Gastroesophageal sphincter (tissue), 3 donors: ENCODE measurements at regions not wholly inside any gene's neighbourhood (a gene's known extent, or its start where the extent isn't known, plus 50 kb on each side); places are given as distances from the start of the nearest gene placed in this dataset.

Source experiments
- CTCF ChIP-seq, 4 experiments: fragments of 200-600 bp in 2 of 4; fragments of 450-650 bp in 2 of 4; sonication (generic) in 1 of 4; IDR thresholded peaks; one replicate each; pipeline ENCODE4 v1.5.1; 2017 to 2019; ENCODE audit warnings: antibody characterized with exemption in 4 of 4, mild to moderate bottlenecking in 2 of 4, moderate library complexity in 2 of 4
- POLR2AphosphoS5 ChIP-seq: sonication (generic); formaldehyde crosslinking; IDR thresholded peaks from one replicate; pipeline ENCODE4 v1.6.1; 2017; ENCODE audit warnings: antibody characterized with exemption

DNA sequence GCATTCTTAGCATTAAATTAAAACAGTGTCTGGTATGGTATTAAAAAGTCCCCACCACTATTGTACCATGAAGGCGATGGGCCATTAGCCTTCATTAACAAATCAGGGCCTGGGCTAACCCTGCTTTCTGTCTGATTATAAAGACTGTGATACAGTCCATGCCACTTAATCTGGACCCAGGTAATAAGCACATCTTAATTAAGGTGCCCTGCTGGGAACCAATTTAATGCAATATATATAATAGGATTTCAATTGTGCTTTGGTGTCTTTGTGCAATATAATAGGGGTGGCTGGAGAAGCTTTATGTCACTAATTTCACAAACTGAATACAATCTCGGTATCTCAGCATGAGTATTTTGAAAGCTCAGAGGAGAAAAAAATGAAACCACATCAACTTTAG is 64.4 kb upstream of the CDH8 start:
- TF ChIP-seq CTCF (IDR thresholded peaks at IDR 0.05) (no peak), POLR2AphosphoS5 (no peak)
